Gastroesophageal sphincter (tissue), 4 donors: ENCODE measurements at regions not wholly inside any gene's neighbourhood (a gene's known extent, or its start where the extent isn't known, plus 50 kb on each side); places are given as distances from the start of the nearest gene placed in this dataset.

Experiments
- ATAC-seq: fragments of 150-250 bp; one replicate; pipeline ENCODE4 v1.9.1; 2016; ENCODE audit warnings: mild to moderate bottlenecking, moderate library complexity
- H3K27ac ChIP-seq, 4 donors: fragments of 200-600 bp; sonication (generic) in 3 of 4; 1 replicate in 3 of 4; 2 replicates in 1 of 4; pipeline ENCODE4 v1.5.1; 2016 to 2019
- H3K27me3 ChIP-seq: fragments of 200-600 bp; sonication (generic); one replicate; pipeline ENCODE4 v1.5.1; 2019
- H3K36me3 ChIP-seq, 2 donors: fragments of 200-600 bp; sonication (generic); one replicate each; pipeline ENCODE4 v1.5.1; 2019; ENCODE audit warnings: control low read depth in 1 of 2
- H3K4me1 ChIP-seq, 3 donors: fragments of 200-600 bp; sonication (generic); 1 replicate in 2 of 3; 2 replicates in 1 of 3; pipeline ENCODE4 v1.5.1; 2016 to 2019; ENCODE audit warnings: control low read depth in 2 of 3
- H3K4me3 ChIP-seq, 2 donors: fragments of 200-600 bp; sonication (generic); one replicate each; pipeline ENCODE4 v1.5.1; 2019; ENCODE audit warnings: mild to moderate bottlenecking in 1 of 2, moderate library complexity in 1 of 2
- H3K9me3 ChIP-seq, 3 donors: fragments of 200-600 bp; sonication (generic); one replicate each; pipeline ENCODE4 v1.5.1; 2017 to 2019; ENCODE audit warnings: control low read depth in 2 of 3
- CTCF ChIP-seq, 4 experiments: fragments of 200-600 bp in 2 of 4; fragments of 450-650 bp in 2 of 4; sonication (generic) in 1 of 4; IDR thresholded peaks; one replicate each; pipeline ENCODE4 v1.5.1; 2017 to 2019; ENCODE audit warnings: antibody characterized with exemption in 4 of 4, mild to moderate bottlenecking in 2 of 4, moderate library complexity in 2 of 4
- EP300 ChIP-seq: sonication (generic); formaldehyde crosslinking; IDR thresholded peaks from one replicate; pipeline ENCODE4 v1.6.1; 2017; ENCODE audit warnings: antibody characterized with exemption, mild to moderate bottlenecking
- POLR2A ChIP-seq, 2 donors: fragments of 450-650 bp; IDR thresholded peaks; one replicate each; pipeline ENCODE4 v1.6.1; 2017; ENCODE audit warnings: antibody characterized with exemption in 2 of 2, mild to moderate bottlenecking in 2 of 2, moderate library complexity in 1 of 2
- POLR2AphosphoS5 ChIP-seq: sonication (generic); formaldehyde crosslinking; IDR thresholded peaks from one replicate; pipeline ENCODE4 v1.6.1; 2017; ENCODE audit warnings: antibody characterized with exemption
- WGBS, 2 donors: methylation state at CpG; one replicate each; pipeline ENCODE4 v1.1.5; 2018; ENCODE audit warnings: low coverage in 1 of 2; 5-methylcytosine and 5-hydroxymethylcytosine counted together

- ATAC-seq: no peak
- 79 to 80% methylated on average over 6 to 7 of the region's 10 CpGs for WGBS, 2 donors
- no peaks in the 10 kb centered on the region for H3K4me1 ChIP-seq
- H3K36me3 ChIP-seq: no peaks in the 10 kb centered on the region
- no peak overlapping the region for H3K4me3 ChIP-seq
- no peak for TF ChIP-seq POLR2AphosphoS5
- no peak overlapping the region for H3K27ac ChIP-seq
- H3K27me3 ChIP-seq: peaks cover 61% of the 10 kb centered on the region
- H3K9me3 ChIP-seq: peaks cover 0 to 26% (median 0%) of the 10 kb centered on the region in 3 donors
These were observed 402.8 kb downstream of the BRD1 start for GRCh38 chr22:49424893-49425270.

- TF ChIP-seq POLR2AphosphoS5 (no peak), POLR2A (IDR thresholded peaks at IDR 0.05) (no peak), CTCF (IDR thresholded peaks at IDR 0.05) (no peak), EP300 (no peak)
- Histone ChIP-seq H3K36me3 (no peaks in the 10 kb centered on the region), H3K27ac (no peak overlapping the region), H3K27me3 (peaks cover 57% of the 10 kb centered on the region), H3K4me1 (no peaks in the 10 kb centered on the region), H3K9me3 (peaks cover 0 to 43% (median 0%) of the 10 kb centered on the region in 3 donors), H3K4me3 (no peak overlapping the region)
- ATAC-seq: no peak
- WGBS, 2 donors: 71% methylated on average over 3 of the region's 17 CpGs; no CpG with 5 or more reads in 1 of the 2 donors
These were observed 404.5 kb downstream of the BRD1 start for GRCh38 chr22:49423125-49423650.

GRCh38 chr22:49422701-49423100, 405.0 kb downstream of the BRD1 start:
- TF ChIP-seq CTCF (IDR thresholded peaks at IDR 0.05) (no peak), POLR2AphosphoS5 (no peak), POLR2A (IDR thresholded peaks at IDR 0.05) (no peak), EP300 (no peak)
- Histone ChIP-seq H3K27ac (no peak overlapping the region), H3K9me3 (peaks cover 0 to 43% (median 0%) of the 10 kb centered on the region in 3 donors), H3K4me3 (no peak overlapping the region), H3K27me3 (peaks cover 57% of the 10 kb centered on the region), H3K36me3 (no peaks in the 10 kb centered on the region), H3K4me1 (no peaks in the 10 kb centered on the region)
- 55% methylated on average over 1 of the region's 2 CpGs; no CpG with 5 or more reads in 1 of the 2 donors for WGBS, 2 donors
- ATAC-seq: no peak

- Histone ChIP-seq H3K9me3 (peaks cover 0 to 43% (median 0%) of the 10 kb centered on the region in 3 donors), H3K27me3 (peaks cover 42% of the 10 kb centered on the region), H3K4me1 (no peaks in the 10 kb centered on the region), H3K36me3 (no peaks in the 10 kb centered on the region), H3K4me3 (no peak overlapping the region), H3K27ac (no peak overlapping the region)
- no peak for TF ChIP-seq EP300
- TF ChIP-seq POLR2AphosphoS5: no peak
- 77% methylated on average over 10 of the region's 13 CpGs; no CpG with 5 or more reads in 1 of the 2 donors for WGBS, 2 donors
- no peak for ATAC-seq
These were observed 407.0 kb downstream of the BRD1 start for GRCh38 chr22:49420651-49421050.

- Histone ChIP-seq H3K4me1 (no peaks in the 10 kb centered on the region), H3K9me3 (peaks cover 0 to 43% (median 0%) of the 10 kb centered on the region in 3 donors), H3K4me3 (no peak overlapping the region), H3K27me3 (peaks cover 41% of the 10 kb centered on the region), H3K36me3 (no peaks in the 10 kb centered on the region), H3K27ac (no peak overlapping the region)
- 83 to 86% methylated on average over 2 of the region's 6 CpGs for WGBS, 2 donors
- ATAC-seq: no peak
- no peak for TF ChIP-seq CTCF (IDR thresholded peaks at IDR 0.05)
- no peak for TF ChIP-seq POLR2A (IDR thresholded peaks at IDR 0.05)
- TF ChIP-seq POLR2AphosphoS5: no peak
- TF ChIP-seq EP300: no peak
These were observed 408.0 kb downstream of the BRD1 start for GRCh38 chr22:49419661-49420060.

- Histone ChIP-seq H3K4me1 (no peaks in the 10 kb centered on the region), H3K36me3 (no peaks in the 10 kb centered on the region), H3K9me3 (peaks cover 0 to 43% (median 0%) of the 10 kb centered on the region in 3 donors), H3K4me3 (no peak overlapping the region), H3K27ac (no peak overlapping the region), H3K27me3 (peaks cover 41% of the 10 kb centered on the region)
- WGBS, 2 donors: 58 to 73% methylated on average over 6 to 7 of the region's 12 CpGs
- ATAC-seq: no peak
- TF ChIP-seq POLR2AphosphoS5 (no peak), POLR2A (IDR thresholded peaks at IDR 0.05) (no peak), CTCF (IDR thresholded peaks at IDR 0.05) (no peak), EP300 (no peak)
These were observed 408.7 kb downstream of the BRD1 start for GRCh38 chr22:49418943-49419342.
